CD4-positive, alpha-beta T cell (primary cell): ENCODE measurements at regions not wholly inside any gene's neighbourhood (a gene's known extent, or its start where the extent isn't known, plus 50 kb on each side); places are given as distances from the start of the nearest gene placed in this dataset.
A peak's percentile ranks its signal among the peaks of the same experiment; 100 is the strongest.

ENCODE experiments used
- ATAC-seq: fragments of 200-7000 bp; cut with Tn5 transposase; one replicate; pipeline ENCODE4 v1.10.0; 2022; ENCODE audit warnings: mild to moderate bottlenecking; ENCODE audit not compliant: poor library complexity
- CTCF ChIA-PET: fragments of 350-600 bp; sonication (Branson Sonifier 250); formaldehyde crosslinking; loops from one replicate; lab custom pipeline; 2021; ENCODE audit warnings: antibody characterized with exemption, inconsistent platforms; lab: Charles Lee
- POLR2A ChIA-PET: fragments of 350-600 bp; sonication (Branson Sonifier 250); formaldehyde crosslinking; loops from one replicate; lab custom pipeline; 2021; ENCODE audit warnings: antibody characterized with exemption, inconsistent platforms; lab: Charles Lee
- DNase-seq, 14 experiments: peaks; one replicate each; pipeline ENCODE4 v3.0.0-alpha.2; 2013 to 2020; ENCODE audit warnings: mixed read lengths in 2 of 14
- H3K27ac ChIP-seq, 2 donors: one replicate each; pipeline versions ENCODE4 v1.5.1 to v1.7.0; 2013; ENCODE audit warnings: low read length in 2 of 2, low read depth in 1 of 2, mild to moderate bottlenecking in 1 of 2
- H3K27me3 ChIP-seq, 2 experiments: 1 replicate in 1 of 2; 2 replicates in 1 of 2; pipeline versions ENCODE4 v1.6.1 to v1.7.0; 2013; ENCODE audit warnings: low read length in 2 of 2, control low read depth in 1 of 2, mild to moderate bottlenecking in 1 of 2, moderate library complexity in 1 of 2; ENCODE audit not compliant: insufficient read depth in 2 of 2, control insufficient read depth in 1 of 2
- H3K36me3 ChIP-seq: one replicate; pipeline ENCODE4 v1.6.1; 2013; ENCODE audit warnings: low read length, control low read depth; ENCODE audit not compliant: insufficient read depth
- H3K4me1 ChIP-seq: one replicate; pipeline ENCODE4 v1.6.1; 2013; ENCODE audit warnings: low read length, control low read depth; ENCODE audit not compliant: insufficient read depth
- H3K4me3 ChIP-seq: one replicate; pipeline ENCODE4 v1.5.1; 2013; ENCODE audit warnings: mild to moderate bottlenecking, low read length, moderate library complexity
- H3K9me3 ChIP-seq, 2 experiments: 1 replicate in 1 of 2; 2 replicates in 1 of 2; pipeline versions ENCODE4 v1.6.1 to v1.7.0; 2013; ENCODE audit warnings: low read length in 2 of 2, mild to moderate bottlenecking in 2 of 2, control low read depth in 1 of 2, moderate library complexity in 1 of 2; ENCODE audit not compliant: control insufficient read depth in 1 of 2, insufficient read depth in 1 of 2
- H3K27ac Mint-ChIP-seq: one replicate; pipeline ENCODE4 v1.8.0; 2020; ENCODE audit warnings: mixed read lengths
- H3K27me3 Mint-ChIP-seq: one replicate; pipeline ENCODE4 v1.8.0; 2021; ENCODE audit warnings: mixed read lengths
- H3K36me3 Mint-ChIP-seq: one replicate; pipeline ENCODE4 v1.8.0; 2021; ENCODE audit warnings: low read depth, mixed read lengths
- H3K4me1 Mint-ChIP-seq: one replicate; pipeline ENCODE4 v1.8.0; 2021; ENCODE audit warnings: low read depth, mixed read lengths
- H3K4me3 Mint-ChIP-seq: one replicate; pipeline ENCODE4 v1.8.0; 2020; ENCODE audit warnings: mild to moderate bottlenecking, mixed read lengths
- H3K9me3 Mint-ChIP-seq: one replicate; pipeline ENCODE4 v1.8.0; 2020; ENCODE audit warnings: mixed read lengths
- intact Hi-C, 2 experiments: fragments of 100-400 bp; cut with DNase I in 1 of 2; cut with micrococcal nuclease in 1 of 2; formaldehyde crosslinking; loops; one replicate each; pipeline versions ENCODE4 v1.15.1 to v1.9.0; 2023 to 2025; cut with DNase I, micrococcal nuclease
- TF ChIP-seq, protein P1 (sequence below): fragments of 200-600 bp; IDR thresholded peaks from one replicate; pipeline ENCODE4 v1.8.0; 2022; ENCODE audit warnings: antibody characterized with exemption, mild to moderate bottlenecking

GRCh38 chr14:97692084-97692483, 894.9 kb downstream of the VRK1 start:
- Mint-ChIP-seq H3K36me3 (no peaks in the 10 kb centered on the region), H3K4me1 (peaks cover 34% of the 10 kb centered on the region), H3K27ac (no peak overlapping the region), H3K27me3 (no peaks in the 10 kb centered on the region), H3K4me3 (no peak overlapping the region), H3K9me3 (no peaks in the 10 kb centered on the region)
- Histone ChIP-seq H3K4me3 (no peak overlapping the region), H3K4me1 (peaks cover 3% of the 10 kb centered on the region), H3K27me3 (no peaks in the 10 kb centered on the region), H3K9me3 (no peaks in the 10 kb centered on the region), H3K36me3 (no peaks in the 10 kb centered on the region), H3K27ac (no peak overlapping the region)
- intact Hi-C loops: no loop called here
- DNase-seq: no peak
- TF ChIP-seq, protein P1, sequence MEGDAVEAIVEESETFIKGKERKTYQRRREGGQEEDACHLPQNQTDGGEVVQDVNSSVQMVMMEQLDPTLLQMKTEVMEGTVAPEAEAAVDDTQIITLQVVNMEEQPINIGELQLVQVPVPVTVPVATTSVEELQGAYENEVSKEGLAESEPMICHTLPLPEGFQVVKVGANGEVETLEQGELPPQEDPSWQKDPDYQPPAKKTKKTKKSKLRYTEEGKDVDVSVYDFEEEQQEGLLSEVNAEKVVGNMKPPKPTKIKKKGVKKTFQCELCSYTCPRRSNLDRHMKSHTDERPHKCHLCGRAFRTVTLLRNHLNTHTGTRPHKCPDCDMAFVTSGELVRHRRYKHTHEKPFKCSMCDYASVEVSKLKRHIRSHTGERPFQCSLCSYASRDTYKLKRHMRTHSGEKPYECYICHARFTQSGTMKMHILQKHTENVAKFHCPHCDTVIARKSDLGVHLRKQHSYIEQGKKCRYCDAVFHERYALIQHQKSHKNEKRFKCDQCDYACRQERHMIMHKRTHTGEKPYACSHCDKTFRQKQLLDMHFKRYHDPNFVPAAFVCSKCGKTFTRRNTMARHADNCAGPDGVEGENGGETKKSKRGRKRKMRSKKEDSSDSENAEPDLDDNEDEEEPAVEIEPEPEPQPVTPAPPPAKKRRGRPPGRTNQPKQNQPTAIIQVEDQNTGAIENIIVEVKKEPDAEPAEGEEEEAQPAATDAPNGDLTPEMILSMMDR: no peak
- ChIA-PET POLR2A (no interaction called here), CTCF (no interaction called here)
- ATAC-seq: no peak

DNA sequence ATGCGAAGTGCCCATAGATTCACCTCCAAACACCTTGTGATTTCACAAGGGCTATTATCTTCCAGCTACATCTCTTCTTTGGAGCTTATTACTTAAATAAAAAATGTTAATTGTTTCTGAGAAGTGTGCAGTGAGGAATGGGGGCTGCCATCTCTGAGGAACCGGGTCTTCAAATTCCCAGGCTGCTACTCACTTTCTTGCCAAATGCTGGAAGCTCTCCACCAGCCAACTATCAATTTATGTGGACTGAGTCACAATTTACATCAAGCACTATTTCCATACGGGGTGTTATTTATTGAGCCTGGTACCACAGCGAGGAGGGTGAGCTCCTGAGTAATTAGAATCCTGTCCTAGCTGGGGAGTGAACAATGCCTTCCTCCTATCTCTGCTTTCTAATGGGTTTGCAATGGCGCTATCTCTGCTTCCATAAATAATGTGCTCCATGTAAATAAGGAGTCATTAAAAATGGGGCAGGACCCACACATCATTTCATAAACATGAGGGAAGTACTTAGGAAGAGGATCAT, 898.3 kb downstream of the VRK1 start:
- TF ChIP-seq, protein P1: no peak
- ChIA-PET CTCF (no interaction called here), POLR2A (no interaction called here)
- H3K36me3 ChIP-seq: no peaks in the 10 kb centered on the region
- peaks cover 60% of the 10 kb centered on the region for H3K4me1 Mint-ChIP-seq
- H3K27ac ChIP-seq: no peak overlapping the region
- H3K27me3 Mint-ChIP-seq: no peaks in the 10 kb centered on the region
- no peaks in the 10 kb centered on the region for H3K36me3 Mint-ChIP-seq
- H3K9me3 Mint-ChIP-seq: peaks cover 5% of the 10 kb centered on the region
- ATAC-seq (no peak), DNase-seq (no peak)
- H3K4me3 ChIP-seq: no peak overlapping the region
- no peaks in the 10 kb centered on the region for H3K9me3 ChIP-seq
- no peak overlapping the region for H3K27ac Mint-ChIP-seq
- H3K27me3 ChIP-seq: no peaks in the 10 kb centered on the region
- intact Hi-C loops: no loop called here
- H3K4me3 Mint-ChIP-seq: no peak overlapping the region
- H3K4me1 ChIP-seq: peaks cover 19% of the 10 kb centered on the region

DNA sequence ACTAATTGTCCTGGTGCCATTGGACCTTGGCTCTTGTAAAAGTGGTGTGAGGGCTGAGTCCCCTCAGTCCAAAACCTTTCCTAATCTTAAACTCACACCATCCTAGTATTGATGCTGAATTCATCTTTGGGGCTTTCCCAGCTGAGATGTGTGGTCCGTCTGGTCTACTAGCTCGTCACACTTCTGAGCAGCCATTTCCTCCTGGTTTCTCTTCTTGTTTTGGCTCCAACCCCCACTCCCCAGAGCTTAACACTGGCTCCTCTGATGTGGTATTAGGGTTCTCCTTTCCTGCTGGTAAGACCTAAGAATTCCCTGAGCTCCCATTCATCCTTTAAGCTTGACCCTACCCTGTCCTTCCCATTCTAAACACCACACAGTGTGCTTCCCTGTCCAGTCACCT, 900.6 kb downstream of the VRK1 start:
- H3K4me3 Mint-ChIP-seq: no peak overlapping the region
- no peaks in the 10 kb centered on the region for H3K36me3 ChIP-seq
- peaks cover 5% of the 10 kb centered on the region for H3K9me3 Mint-ChIP-seq
- DNase-seq (peak in 5 of 14 experiments; percentile 11 to 75 (median 67)), ATAC-seq (peak; percentile 52)
- intact Hi-C loops: no loop called here
- no peak overlapping the region for H3K4me3 ChIP-seq
- TF ChIP-seq, protein P1: no peak
- POLR2A ChIA-PET: interaction anchor here (0.6 to 1.4 kb wide), 3 partner anchors 15 to 33 kb away, joined by 3 to 5 read pairs (median 3); no protein-coding TSS in a partner anchor
- no peaks in the 10 kb centered on the region for H3K36me3 Mint-ChIP-seq
- no peaks in the 10 kb centered on the region for H3K27me3 Mint-ChIP-seq
- no peaks in the 10 kb centered on the region for H3K9me3 ChIP-seq
- H3K27ac ChIP-seq: no peak overlapping the region
- no peaks in the 10 kb centered on the region for H3K27me3 ChIP-seq
- CTCF ChIA-PET: no interaction called here
- H3K27ac Mint-ChIP-seq: peak overlapping the region; percentile 50
- H3K4me1 ChIP-seq: peaks cover 28% of the 10 kb centered on the region
- peaks cover 69% of the 10 kb centered on the region for H3K4me1 Mint-ChIP-seq
